HG03571 (cell line): ENCODE measurements at regions not wholly inside any gene's neighbourhood (a gene's known extent, or its start where the extent isn't known, plus 50 kb on each side); places are given as distances from the start of the nearest gene placed in this dataset.
"Not testable (repeated sequence)": the region's sequence is repeated elsewhere in the genome, so short reads cannot be mapped to it uniquely, and the experiment has no call there.

Experiments used
- ATAC-seq: cut with Tn5 transposase; IDR thresholded peaks from one replicate; pipeline ENCODE4 v1.9.1; 2021; ENCODE audit not compliant: unreplicated experiment

GRCh38 chr10:45117940-45118339 lies 117.2 kb downstream of the ZNF22 start:
- not testable (repeated sequence) for ATAC-seq

GRCh38 chr10:45118929-45119328 lies 118.2 kb downstream of the ZNF22 start:
- no peak for ATAC-seq

- not testable (repeated sequence) for ATAC-seq
These were observed 121.6 kb downstream of the ZNF22 start for GRCh38 chr10:45122180-45122860.

GRCh38 chr10:45135443-45136198 lies 134.9 kb downstream of the ZNF22 start:
- no peak for ATAC-seq

GRCh38 chr10:45136256-45136655 lies 135.5 kb downstream of the ZNF22 start:
- ATAC-seq = no peak

GRCh38 chr10:45144326-45145070 lies 143.8 kb downstream of the ZNF22 start:
- ATAC-seq = no peak

- not testable (repeated sequence) for ATAC-seq
These were observed 144.4 kb downstream of the ZNF22 start for GRCh38 chr10:45145143-45145542.

- ATAC-seq = no peak
These were observed 146.3 kb downstream of the ZNF22 start for GRCh38 chr10:45147000-45147399.

- no peak for ATAC-seq
These were observed 150.3 kb downstream of the ZNF22 start for GRCh38 chr10:45150997-45151396.

GRCh38 chr10:45151467-45152214 lies 150.9 kb downstream of the ZNF22 start:
- ATAC-seq = no peak

- ATAC-seq = no peak
These were observed 152.0 kb downstream of the ZNF22 start for GRCh38 chr10:45152726-45153125.

- no peak for ATAC-seq
These were observed 153.8 kb downstream of the ZNF22 start for GRCh38 chr10:45154502-45154901.

GRCh38 chr10:45155784-45156183 lies 155.1 kb downstream of the ZNF22 start:
- no peak for ATAC-seq

GRCh38 chr10:45160271-45160670 lies 155.1 kb downstream of the OR13A1 start:
- ATAC-seq = no peak

- no peak for ATAC-seq
These were observed 152.0 kb downstream of the OR13A1 start for GRCh38 chr10:45163315-45163975.

GRCh38 chr10:45175520-45176118 lies 139.8 kb downstream of the OR13A1 start:
- ATAC-seq = not testable (repeated sequence)

- no peak for ATAC-seq
These were observed 135.7 kb downstream of the OR13A1 start for GRCh38 chr10:45179691-45180090.

- ATAC-seq = no peak
These were observed 134.9 kb downstream of the OR13A1 start for GRCh38 chr10:45180507-45180906.

GRCh38 chr10:45180946-45181875 lies 134.2 kb downstream of the OR13A1 start:
- no peak for ATAC-seq
